GM18508 (cell line): ENCODE measurements at regions not wholly inside any gene's neighbourhood (a gene's known extent, or its start where the extent isn't known, plus 50 kb on each side); places are given as distances from the start of the nearest gene placed in this dataset.

Experiments used
- ATAC-seq: cut with Tn5 transposase; IDR thresholded peaks from one replicate; pipeline ENCODE4 v1.9.1; 2021; ENCODE audit warnings: moderate number of reproducible peaks; ENCODE audit not compliant: insufficient read depth, unreplicated experiment

GRCh38 chrX:10892621-10893225 is 218.4 kb upstream of the HCCS start:
- no peak for ATAC-seq

GRCh38 chrX:10893366-10893765 is 217.8 kb upstream of the HCCS start:
- ATAC-seq, result no peak

GRCh38 chrX:10893976-10894375 is 217.2 kb upstream of the HCCS start:
- ATAC-seq, result no peak

- ATAC-seq, result no peak
These were observed 213.4 kb upstream of the HCCS start for GRCh38 chrX:10897768-10898167.

GRCh38 chrX:10900585-10901289 is 210.4 kb upstream of the HCCS start:
- ATAC-seq, result no peak

- ATAC-seq, result no peak
These were observed 209.9 kb upstream of the HCCS start for GRCh38 chrX:10901290-10901633.

GRCh38 chrX:10902001-10902400 is 209.1 kb upstream of the HCCS start:
- no peak for ATAC-seq

- ATAC-seq, result no peak
These were observed 207.6 kb upstream of the HCCS start for GRCh38 chrX:10903523-10903922.

GRCh38 chrX:10904220-10904619 is 206.9 kb upstream of the HCCS start:
- ATAC-seq, result no peak

GRCh38 chrX:10906866-10907265 is 204.3 kb upstream of the HCCS start:
- no peak for ATAC-seq

- no peak for ATAC-seq
These were observed 189.0 kb upstream of the HCCS start for GRCh38 chrX:10922159-10922558.

- no peak for ATAC-seq
These were observed 188.3 kb upstream of the HCCS start for GRCh38 chrX:10922835-10923234.

GRCh38 chrX:10923466-10923865 is 187.7 kb upstream of the HCCS start:
- no peak for ATAC-seq

GRCh38 chrX:10926404-10926803 is 184.7 kb upstream of the HCCS start:
- no peak for ATAC-seq

- ATAC-seq, result no peak
These were observed 184.2 kb upstream of the HCCS start for GRCh38 chrX:10926891-10927290.

GRCh38 chrX:10929747-10930146 is 181.4 kb upstream of the HCCS start:
- no peak for ATAC-seq

- ATAC-seq, result no peak
These were observed 181.0 kb upstream of the HCCS start for GRCh38 chrX:10930151-10930550.

GRCh38 chrX:10931976-10932375 is 179.2 kb upstream of the HCCS start:
- ATAC-seq, result no peak

- ATAC-seq, result no peak
These were observed 178.2 kb upstream of the HCCS start for GRCh38 chrX:10932842-10933440.

- ATAC-seq, result no peak
These were observed 175.6 kb upstream of the HCCS start for GRCh38 chrX:10935501-10935900.

- no peak for ATAC-seq
These were observed 174.2 kb upstream of the HCCS start for GRCh38 chrX:10936976-10937375.

- no peak for ATAC-seq
These were observed 172.7 kb upstream of the HCCS start for GRCh38 chrX:10938365-10938923.
